Stimulated activated CD8-positive, alpha-beta memory T cell treated with anti-CD3 and anti-CD28 coated beads, Interleukin-7, amount 100 ng/mL, for 48 hours (primary cell): ENCODE measurements at regions not wholly inside any gene's neighbourhood (a gene's known extent, or its start where the extent isn't known, plus 50 kb on each side); places are given as distances from the start of the nearest gene placed in this dataset.

Source experiments
- DNase-seq, 2 donors: peaks; one replicate each; pipeline ENCODE4 v3.0.0-alpha.2; 2020; ENCODE audit warnings: low read depth in 1 of 2; ENCODE audit errors: extremely low read depth in 1 of 2

- DNase-seq: no peak
Observed at GRCh38 chr15:91604122-91604521, 249.4 kb upstream of the SLCO3A1 start.

- DNase-seq: no peak
Observed at GRCh38 chr15:91605576-91605975, 247.9 kb upstream of the SLCO3A1 start.

DNA sequence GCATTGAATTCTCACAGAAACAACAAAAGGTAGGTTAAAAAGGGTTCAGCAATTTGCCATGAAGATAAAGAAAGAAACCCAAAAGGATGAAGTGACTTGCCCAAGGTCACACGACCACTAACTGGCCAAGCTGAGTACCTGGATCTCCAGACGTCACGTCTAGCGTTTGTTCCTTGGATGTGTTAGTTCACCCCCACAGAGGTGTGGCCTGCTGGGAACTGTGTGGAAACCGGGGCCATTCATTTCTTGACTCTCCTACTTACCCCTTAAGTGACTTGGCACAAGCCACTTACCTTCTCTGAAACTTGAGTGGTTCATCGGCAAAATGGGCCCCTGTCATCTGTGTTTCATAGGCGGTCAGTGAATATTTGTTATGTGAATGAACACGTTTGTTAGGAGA is 244.3 kb upstream of the SLCO3A1 start:
- no peak for DNase-seq

- DNase-seq: no peak
Observed at GRCh38 chr15:91609966-91610365, 243.5 kb upstream of the SLCO3A1 start.

DNA sequence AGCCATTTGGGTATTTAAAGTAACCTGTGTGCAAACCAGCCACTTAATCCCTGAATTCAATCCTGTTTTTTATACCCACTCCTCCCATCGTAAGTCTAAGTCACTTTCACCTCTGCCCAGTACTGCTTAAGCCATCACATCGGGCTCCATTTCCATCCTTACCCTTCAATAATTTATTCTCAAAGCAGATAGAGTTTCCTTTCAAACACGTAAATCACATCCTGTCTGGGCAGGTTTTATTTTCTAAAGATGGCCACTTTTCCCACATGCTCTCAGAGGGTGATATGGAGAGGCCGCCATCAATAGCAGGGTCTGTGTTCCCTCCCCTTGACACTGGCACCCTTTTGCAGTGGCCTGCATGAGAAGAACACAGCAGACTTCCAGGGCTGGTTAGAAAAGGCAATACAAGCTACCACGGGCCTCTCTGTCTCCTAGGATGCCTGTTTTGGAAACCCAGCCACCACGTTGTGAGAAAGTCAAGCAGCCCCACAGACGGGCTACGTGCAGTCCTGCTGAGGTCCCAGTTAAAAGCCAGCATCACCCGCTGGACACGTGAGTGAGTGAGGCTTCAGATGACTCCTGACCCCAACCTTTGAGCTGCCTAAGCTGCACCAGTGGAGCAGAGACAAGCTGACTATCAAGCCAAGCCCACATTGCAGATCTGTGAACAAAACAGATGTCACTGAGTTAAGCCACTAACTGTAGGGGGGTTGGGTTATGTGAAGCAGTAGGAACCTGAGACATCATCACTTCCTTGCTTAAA is 241.8 kb upstream of the SLCO3A1 start:
- DNase-seq: no peak

- no peak for DNase-seq
Observed at GRCh38 chr15:91620229-91620628, 233.3 kb upstream of the SLCO3A1 start.

GRCh38 chr15:91622235-91622634 is 231.3 kb upstream of the SLCO3A1 start:
- no peak for DNase-seq

DNA sequence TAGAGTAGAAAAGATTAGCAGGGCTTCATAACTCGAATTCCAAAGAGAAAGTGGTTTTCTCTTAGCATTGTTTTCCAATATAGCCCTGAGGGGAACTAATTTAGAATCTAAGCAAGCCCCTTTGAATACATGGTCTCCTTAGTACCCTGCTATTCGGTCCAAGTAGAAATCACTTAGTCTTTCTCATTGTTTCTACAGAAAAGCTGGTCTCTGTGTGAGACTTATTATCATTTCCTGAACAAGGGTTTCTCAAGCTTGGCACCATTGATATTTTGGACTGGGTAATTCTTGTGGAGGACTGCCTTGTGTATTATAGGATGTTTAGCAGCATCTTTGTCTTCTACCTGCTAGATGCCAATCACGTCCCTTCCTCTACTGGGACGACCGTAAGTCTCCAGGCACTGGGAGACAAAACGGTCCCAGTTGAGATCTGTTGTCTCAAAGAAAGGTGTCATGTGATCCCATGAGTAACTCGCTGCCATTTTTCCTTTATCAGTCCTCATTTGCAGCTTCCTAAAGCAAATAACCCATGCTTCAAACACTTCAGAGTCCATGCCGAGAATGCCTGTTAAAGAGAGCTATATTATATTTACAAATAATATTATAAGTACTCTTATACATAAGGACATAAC is 230.7 kb upstream of the SLCO3A1 start:
- no peak for DNase-seq

DNA sequence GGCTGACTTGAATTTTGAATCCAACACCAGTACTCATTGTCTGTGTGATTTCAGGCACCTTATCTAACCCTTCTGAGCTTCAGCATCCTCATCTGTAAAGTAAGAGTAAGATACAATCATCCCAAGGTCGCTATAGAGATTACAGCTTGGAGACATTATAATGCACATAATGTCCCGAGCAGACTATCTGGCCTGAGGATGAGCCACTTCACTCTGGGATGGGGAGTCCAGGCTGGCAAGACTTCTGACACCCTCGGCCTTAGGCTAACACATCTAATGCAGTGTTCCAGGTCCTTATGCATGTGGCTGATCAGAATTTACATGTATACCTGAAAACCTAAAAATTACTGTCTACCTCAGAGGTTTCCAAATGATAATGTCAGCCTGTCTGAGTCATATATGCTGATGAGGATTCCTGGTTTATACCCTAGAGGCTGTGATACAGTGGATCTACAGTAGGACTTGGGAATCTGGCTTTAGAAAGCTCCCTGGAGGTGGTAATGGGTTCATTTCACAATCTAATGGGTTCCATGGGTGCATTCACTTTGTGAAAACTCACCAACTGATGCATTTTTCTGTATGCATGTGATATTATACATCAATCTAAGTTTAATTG is 229.0 kb upstream of the SLCO3A1 start:
- DNase-seq: no peak

- DNase-seq: no peak
Observed at GRCh38 chr15:91625506-91625905, 228.0 kb upstream of the SLCO3A1 start.

DNA sequence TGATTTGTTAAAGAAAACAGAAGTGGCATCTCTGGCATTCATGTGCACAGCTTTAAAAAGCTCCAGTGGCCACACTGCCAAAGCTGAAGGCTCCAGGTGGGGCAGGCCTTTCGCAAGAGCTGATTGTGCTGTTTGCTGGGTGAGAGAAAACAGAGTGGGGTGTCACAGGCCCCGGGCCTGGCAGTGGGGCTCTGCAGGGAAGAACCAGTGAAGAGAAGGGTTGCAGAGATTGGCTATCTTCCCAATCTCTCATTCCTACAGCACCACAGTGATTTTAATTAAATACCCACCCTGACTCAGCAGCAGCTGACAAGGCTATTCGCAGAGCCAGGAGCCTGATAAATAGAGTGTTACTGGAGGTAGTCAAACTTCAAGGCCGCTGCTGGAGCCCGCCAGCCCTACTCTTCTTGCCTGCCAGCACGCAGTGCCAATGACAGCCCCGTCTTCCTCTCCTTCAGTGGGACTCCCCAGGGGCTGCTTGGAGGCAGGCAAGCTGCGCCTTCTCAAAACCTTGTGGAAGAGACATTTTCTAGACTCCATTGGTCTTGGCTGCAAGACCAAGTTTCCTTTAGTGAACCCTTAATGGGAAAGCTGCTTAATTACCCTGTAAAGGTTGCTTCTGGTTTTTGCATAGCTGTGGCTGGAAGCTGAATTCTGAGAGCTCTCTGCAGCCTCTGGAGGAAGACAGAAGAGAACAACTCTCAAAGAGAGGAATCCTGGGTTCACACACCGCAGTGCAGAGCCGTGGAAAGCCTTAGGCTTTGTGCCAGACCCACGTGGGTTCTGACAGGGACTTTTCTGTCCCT is 225.8 kb upstream of the SLCO3A1 start:
- no peak for DNase-seq

DNA sequence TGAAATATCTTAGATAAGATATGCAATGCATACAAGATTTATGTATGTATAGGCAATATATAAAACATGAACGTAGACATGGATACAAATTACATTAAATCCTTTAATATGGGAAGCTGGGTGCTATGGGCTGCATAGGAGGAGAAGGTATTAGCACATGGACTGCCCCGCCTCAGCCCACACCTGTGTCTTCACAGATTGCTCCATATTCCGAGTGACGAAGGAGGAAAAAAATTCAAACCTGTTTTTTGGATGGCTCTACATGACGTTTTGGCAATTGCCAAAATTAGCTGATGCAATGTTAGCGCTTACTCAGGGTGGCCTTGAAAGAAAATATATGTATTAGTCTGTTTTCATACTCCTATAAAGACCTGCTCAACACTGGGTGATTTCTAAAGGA is 223.4 kb upstream of the SLCO3A1 start:
- no peak for DNase-seq

DNA sequence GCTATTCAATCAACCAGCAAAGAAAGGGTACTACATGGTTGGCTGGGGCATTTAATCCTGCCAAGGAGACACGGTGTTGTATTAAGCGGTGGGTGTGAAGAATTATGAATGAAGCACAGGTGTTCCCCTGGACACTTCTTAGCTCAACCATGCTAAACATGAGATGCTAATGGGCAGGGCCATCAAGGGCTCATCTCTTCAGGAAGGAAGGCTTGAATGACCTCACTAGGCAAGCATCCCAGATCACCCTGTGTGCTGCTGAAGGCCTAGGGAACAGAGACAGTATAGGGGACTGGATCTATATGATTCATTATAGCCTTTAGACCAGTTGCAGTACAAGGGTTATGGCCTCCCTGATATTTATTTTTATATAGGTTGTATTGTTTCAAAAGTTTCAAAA is 221.3 kb upstream of the SLCO3A1 start:
- DNase-seq: no peak

DNA sequence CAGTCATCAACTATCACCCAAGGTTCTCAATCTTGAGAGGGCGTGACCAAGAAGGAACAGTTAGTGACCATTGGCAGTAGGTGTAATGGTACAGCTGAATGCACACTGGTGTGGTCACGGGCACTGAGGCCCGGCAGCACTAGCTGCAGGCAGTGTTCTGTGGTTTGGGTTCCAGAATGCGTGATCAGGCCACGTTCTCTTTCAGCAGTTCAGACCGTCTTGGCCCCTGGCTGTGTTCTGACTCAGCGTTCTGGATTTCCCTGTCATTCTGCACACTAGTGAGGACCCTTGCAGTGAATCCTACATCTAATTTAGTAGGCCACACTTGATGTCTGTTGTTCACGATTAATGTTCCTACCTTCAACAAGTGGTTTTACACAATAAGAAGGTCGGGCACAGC is 220.5 kb upstream of the SLCO3A1 start:
- DNase-seq: no peak

DNA sequence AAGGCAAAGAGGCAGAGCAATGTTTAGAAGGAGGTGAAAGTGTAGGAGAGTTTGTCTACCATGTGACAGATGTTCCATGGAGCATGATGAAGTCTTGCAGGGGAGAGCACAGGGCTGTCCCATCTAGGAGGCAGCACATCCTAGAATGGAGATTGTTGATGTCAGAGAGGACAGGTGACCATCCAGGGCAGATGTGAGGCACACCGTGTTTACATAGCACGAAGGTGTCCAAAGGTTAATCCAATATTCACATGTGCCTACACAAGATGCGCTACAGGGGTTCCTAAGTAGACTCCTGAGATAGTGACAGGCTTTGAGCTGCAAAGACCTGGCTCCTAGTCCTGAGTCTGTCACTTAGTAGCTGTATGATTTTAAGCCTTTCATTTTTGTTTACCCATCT is 219.3 kb upstream of the SLCO3A1 start:
- no peak for DNase-seq

- no peak for DNase-seq
Observed at GRCh38 chr15:91635080-91635479, 218.4 kb upstream of the SLCO3A1 start.

DNA sequence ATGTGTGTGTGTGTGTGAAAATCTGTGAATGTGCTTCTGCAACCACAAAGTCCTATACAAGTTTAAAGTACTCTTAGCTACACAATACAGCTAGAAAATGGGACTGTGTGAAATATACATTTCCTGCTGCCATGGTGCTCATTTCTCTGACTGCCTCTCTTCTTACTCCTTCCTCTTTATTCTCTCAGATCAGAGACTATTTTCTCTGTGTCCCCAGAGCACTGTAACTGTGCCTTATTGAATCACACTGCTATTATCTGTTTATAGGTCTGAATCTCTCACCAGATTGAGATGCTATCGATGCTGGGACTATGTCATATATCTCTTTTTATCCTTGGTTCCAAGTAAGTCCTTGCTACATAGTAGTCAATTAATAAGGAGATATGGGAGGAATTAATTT is 217.9 kb upstream of the SLCO3A1 start:
- DNase-seq: no peak

- no peak for DNase-seq
Observed at GRCh38 chr15:91649016-91649415, 204.5 kb upstream of the SLCO3A1 start.

DNA sequence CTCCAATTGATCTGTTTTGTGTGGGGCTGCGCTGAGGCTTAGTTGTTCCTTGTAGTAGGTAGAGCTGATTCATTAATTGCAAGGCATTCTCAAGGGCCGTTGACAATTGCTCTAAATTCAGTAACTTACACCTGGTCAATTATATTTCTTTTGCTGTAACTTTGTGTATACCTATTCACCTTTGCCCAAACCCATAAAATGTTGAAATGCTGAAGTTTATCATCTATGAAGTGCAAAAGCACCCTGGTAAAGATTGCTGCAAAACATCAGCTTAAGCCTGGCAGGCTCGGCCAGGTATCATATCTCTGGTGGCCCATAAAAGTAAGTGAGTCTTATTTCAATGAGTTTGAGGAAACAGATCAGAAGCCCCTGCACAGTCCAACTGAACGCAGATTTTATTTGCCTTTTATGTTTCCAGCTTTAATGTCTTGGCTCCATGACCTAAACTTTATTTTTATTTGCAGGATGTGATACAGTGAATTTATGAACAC is 203.6 kb upstream of the SLCO3A1 start:
- no peak for DNase-seq

- no peak for DNase-seq
Observed at GRCh38 chr15:91651251-91651650, 202.3 kb upstream of the SLCO3A1 start.

DNA sequence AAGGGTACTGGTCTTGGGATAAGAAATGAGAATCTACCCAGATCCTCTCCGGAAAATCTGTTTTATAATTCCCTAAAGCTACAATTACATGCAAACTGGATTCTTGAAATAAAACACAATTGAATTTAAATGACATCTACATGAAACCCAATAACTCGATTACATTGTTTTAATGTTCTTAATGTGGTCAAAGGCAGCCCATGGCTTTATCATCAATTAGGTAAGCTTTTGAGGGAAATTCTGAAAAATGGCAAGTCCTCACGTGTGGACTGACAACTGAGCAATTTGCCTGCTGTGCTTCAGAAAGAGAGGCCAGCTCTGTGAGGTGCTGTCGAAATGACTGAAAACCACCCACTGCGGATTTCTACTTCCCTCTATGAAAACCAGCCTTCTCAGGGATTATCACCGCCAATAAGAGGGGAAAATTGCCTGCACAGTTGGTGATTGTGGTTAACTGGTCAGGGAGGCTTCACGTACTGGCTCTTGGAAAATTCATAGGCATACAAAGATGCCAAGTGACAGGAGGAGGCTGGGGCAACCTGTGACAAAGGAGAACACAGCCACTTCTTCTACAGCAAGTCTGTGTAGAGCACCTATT is 200.8 kb upstream of the SLCO3A1 start:
- no peak for DNase-seq
